Activated T-cell treated with anti-CD3 and anti-CD28 coated beads for 4 hours (primary cell): ENCODE measurements at regions not wholly inside any gene's neighbourhood (a gene's known extent, or its start where the extent isn't known, plus 50 kb on each side); places are given as distances from the start of the nearest gene placed in this dataset.

Experiments used
- DNase-seq: peaks from one replicate; pipeline ENCODE4 v3.0.0-alpha.2; 2020

GRCh38 chr15:98562331-98562937 is 85.9 kb upstream of the IGF1R start:
- no peak for DNase-seq

DNA sequence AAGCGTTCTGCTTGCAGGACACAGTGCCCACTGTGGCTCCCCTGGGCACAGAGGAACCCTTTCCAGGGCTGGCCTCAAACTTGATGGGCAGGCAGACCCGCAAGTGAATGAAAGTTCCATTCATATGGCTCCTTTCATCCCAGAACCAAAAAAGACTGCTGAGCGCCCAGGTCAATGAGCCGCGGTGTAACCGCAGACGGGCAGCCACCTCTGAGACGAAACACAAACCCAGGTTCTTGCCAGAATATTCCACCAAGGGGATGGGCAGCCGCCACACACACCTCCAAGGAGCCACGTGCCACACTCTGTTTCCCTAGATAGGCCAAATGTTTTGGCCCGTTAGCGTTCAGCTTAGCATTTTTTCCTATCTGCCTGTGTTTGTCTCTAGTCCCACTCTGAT is 82.8 kb upstream of the IGF1R start:
- no peak for DNase-seq

DNA sequence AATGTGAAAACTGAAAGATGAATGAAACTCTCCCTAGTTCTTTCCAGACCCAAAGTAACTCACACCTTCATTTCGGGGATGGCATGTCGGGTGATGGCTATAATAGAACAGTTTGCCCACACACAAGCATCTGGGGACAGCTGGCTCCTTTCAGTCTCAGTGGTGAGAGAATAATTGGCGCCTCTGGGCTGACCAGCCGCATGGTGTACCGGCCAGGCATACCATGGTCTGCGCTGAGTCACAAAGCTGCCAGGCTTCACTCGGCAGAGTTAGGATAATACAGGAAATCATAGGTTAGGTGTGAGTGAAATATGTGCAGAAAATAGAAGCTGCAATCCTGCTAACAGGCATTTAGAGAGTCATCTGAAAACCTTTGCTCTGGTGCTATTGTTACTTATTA is 80.4 kb upstream of the IGF1R start:
- no peak for DNase-seq

DNA sequence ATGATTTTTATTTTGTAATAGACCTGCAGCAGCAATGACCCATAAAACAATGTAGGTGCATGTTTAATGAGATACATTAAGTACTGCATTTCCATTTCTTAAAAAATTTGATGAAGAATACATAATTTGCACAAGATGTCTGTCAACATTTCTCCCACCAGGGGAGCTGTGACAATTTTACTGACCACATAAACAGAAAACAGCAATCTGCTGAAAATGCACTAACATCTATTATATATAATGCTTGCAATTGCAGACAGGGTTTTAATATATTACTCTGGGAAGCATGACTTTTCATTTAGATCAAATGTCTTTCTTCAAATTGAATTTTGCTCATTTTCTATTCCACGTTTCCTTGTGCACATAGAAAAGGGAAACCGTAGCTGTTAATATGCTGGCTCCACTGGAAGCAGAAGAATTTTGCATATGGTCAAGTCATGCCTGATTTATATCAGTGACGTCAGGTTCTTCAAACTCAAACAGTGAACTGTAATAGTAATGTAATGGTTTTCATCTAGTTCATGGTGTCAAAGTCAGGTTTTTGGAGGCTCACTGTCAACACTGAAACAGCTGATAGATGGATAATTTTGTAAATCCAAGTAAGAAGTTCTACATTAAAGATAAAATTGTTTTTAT is 79.8 kb upstream of the IGF1R start:
- DNase-seq: no peak

DNA sequence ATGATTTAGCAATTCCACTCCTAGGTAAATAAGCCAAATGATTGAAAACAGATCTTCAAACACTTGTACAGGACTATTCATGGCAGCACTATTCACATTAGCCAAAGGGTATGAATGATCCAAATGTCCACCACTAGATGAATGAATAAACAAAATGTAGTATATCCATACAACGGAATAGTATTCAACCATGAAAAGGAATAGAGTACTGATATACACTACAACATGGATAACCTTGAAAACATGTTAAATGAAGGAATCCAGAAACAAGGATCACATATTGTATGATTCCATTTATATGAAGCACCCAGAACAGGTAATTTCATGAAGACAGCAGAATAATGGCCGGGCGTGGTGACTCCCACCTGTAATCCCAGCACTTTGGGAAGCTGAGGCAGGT is 78.2 kb upstream of the IGF1R start:
- DNase-seq: no peak

- no peak for DNase-seq
Observed at GRCh38 chr15:98580572-98580971, 67.8 kb upstream of the IGF1R start.

DNA sequence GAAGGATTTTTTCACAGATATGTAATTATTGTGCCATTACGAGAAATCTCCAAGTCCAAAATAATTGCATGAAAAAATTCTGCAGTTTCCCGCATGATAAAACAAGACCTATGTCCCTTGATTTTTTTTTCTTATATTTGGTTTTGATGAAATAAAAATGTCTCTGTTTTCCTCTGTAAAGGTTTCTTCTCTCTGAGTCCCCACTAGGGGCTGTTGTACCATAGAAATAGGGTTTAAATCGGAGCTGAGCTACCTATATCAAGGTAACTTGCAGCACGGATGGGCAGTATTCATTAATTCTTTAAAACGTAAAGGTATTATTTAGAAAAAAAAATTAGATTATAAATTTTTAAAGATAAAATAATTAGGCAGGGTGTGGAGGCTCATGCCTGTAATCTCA is 66.6 kb upstream of the IGF1R start:
- DNase-seq: no peak

GRCh38 chr15:98582900-98583554 is 65.3 kb upstream of the IGF1R start:
- DNase-seq: no peak

DNA sequence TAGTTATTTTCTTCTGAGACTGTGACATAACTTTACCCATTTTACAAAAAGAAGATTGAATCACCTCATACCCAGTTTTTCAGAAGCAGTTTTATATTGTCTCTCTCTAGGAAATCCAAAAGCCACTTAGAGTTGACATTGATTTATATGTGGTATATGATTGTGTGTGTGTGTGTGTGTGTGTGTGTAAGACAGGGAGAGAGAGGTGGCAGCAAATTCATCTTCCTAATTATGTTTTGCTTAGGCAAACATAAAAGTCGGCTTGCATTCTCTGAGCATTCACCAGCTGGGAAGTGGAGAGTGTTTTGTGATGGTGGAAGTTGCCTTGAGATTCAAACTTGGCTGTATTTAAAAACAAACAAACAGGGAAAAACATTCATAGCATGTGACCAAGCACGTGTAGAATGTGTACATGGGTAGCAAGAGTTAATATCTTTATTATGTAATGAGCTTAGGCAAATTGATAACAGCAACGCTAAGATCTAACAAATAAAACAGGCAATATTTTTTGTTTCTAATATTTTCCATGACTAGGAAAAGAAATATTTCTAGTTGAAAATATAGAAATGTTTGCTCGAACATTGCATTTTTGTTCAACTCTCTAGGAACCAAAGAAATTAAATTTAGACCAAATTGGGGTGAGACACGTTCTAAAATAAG is 64.4 kb upstream of the IGF1R start:
- DNase-seq: no peak

DNA sequence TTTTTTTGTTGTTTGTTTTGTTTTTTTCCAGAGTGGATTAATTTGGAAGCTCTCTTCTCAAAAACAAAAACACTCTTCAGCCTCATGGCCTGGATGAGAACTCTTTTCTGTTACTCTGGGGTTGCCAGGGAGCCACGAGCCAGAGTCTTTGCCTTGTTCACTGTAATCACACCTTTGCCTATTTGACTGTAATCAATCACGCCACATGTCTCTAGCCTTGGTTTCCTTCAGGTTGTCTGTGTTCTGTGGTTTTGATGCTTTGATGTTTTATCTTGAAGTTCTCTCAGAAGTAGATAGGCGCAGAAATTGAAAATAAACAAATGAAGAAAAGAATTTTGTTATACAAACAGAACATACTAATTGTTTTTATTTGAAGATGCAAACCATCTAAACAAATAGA is 62.3 kb upstream of the IGF1R start:
- DNase-seq: no peak

DNA sequence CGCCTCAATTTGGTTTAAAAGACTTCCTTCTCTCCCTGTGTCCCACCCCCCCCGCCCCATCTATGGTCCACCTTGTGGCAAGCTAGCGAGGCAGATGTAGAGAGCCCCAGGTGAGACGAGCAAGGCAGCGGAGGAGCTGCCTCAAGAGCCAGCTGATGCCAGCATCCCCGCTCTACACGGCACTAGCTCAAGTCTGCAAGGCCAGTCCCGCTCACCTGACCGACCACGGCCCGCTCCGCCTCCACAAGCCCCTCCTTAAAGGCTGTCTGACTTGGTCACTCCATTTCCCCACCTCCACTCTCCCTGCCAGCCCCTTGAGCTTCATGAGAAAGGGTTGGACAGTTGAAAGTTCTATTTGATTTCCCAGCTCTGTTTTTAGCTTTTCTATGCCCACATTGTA is 56.2 kb upstream of the IGF1R start:
- no peak for DNase-seq

DNA sequence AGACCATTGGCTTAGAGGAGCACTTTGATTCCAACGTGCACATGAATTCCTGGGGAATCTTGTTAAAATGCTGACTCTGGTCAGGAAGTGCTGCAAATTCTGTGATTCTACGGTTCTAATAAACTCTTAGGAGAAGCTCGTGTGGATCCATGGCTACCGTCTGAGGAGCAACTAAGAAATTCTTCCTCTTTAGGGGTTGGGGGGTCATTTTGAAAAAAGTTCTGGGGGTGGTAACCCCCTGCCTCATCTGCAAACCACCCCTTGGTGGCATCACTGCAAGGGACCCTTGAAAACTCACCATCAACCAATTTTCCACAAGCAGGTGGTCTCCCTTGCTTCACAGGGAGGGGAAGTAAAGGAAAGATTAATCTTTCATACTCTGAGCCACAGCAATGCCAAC is 52.2 kb upstream of the IGF1R start:
- DNase-seq: no peak

DNA sequence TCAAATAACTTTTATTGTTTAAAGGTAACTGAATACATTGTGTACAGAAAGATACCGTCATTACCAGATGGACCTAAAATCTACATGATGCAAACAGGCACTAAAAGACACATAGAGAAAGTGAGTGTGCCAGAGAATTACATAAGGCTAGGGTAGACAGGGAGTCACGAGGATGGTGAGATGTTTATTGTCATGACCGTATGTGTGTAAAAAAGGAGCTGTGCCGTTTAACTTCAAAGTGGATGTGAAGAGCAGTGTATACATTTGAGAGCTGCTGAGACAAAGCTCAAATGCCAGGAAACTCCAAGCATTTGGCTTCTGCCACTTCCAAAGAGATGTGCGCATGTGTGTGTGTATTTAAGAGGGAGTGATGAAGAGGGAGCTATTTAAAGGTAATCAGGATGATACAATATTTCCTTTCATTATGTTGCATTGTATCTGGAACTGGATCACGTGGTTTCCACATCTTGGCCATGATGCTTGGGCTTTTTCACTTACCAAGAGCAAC is 51.4 kb upstream of the IGF1R start:
- no peak for DNase-seq

- no peak for DNase-seq
Observed at GRCh38 chr15:98597666-98598065, 50.7 kb upstream of the IGF1R start.
